ENCODE measurements at regions not wholly inside any gene's neighbourhood (a gene's known extent, or its start where the extent isn't known, plus 50 kb on each side); places are given as distances from the start of the nearest gene placed in this dataset.

DNA sequence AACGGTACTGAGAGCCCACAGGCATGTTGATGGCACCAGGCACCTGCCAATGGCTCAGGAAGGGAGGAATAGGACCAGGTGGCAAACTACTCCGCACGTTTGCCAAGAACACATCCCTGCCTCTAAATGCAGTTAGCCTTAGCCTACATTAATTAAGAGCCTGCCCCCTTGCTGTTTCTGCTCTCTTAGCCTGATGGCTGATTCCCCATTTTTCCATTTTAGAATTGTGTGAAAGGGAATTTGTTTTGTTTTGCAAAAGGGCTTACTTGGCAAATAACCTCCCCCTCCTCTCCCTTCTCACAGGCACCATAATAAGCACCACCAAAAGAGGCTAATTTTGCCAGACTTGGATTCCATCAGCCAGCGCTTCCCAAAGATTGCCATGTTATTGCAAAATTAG, 1203.2 kb downstream of the SORCS3 start:
- Histone ChIP-seq H3K27me3 (no peaks in the 10 kb centered on the region), H3K4me3 (no peak overlapping the region), H3K27ac (no peak overlapping the region), H3K9me3 (ENCODE audit: low read depth) (no peaks in the 10 kb centered on the region), H3K36me3 (no peaks in the 10 kb centered on the region), H3K4me1 (ENCODE audit: low read depth) (no peaks in the 10 kb centered on the region)
- TF ChIP-seq, protein P1, sequence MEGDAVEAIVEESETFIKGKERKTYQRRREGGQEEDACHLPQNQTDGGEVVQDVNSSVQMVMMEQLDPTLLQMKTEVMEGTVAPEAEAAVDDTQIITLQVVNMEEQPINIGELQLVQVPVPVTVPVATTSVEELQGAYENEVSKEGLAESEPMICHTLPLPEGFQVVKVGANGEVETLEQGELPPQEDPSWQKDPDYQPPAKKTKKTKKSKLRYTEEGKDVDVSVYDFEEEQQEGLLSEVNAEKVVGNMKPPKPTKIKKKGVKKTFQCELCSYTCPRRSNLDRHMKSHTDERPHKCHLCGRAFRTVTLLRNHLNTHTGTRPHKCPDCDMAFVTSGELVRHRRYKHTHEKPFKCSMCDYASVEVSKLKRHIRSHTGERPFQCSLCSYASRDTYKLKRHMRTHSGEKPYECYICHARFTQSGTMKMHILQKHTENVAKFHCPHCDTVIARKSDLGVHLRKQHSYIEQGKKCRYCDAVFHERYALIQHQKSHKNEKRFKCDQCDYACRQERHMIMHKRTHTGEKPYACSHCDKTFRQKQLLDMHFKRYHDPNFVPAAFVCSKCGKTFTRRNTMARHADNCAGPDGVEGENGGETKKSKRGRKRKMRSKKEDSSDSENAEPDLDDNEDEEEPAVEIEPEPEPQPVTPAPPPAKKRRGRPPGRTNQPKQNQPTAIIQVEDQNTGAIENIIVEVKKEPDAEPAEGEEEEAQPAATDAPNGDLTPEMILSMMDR (IDR thresholded peaks at IDR 0.05; ENCODE audit: low read depth, low read length) = no peak
- no peak for DNase-seq (ENCODE audit: low read depth in 1 of 2, low spot score in 1 of 2)

DNA sequence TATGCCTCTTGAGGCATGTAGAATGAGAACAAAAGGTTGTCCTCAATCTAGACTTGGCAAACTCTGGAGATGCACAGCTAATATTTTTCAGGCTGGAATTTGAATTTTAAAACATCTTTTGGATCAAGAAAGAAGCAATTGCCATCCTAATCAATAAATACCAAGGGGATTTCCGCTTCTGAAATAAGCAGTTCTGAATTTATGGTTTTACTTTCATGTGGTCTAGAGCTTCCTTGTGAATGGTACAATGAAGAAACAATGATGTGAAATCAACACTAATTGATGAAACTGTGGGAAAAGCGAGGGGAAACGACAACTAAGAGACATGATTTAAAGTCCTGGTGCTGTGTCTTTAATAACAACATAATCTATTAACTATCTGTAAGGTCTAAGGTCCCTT, 1202.7 kb downstream of the SORCS3 start:
- H3K4me1 ChIP-seq (ENCODE audit: low read depth) = no peaks in the 10 kb centered on the region
- H3K27ac ChIP-seq = no peak overlapping the region
- TF ChIP-seq, protein P1 (IDR thresholded peaks at IDR 0.05; ENCODE audit: low read depth, low read length) = no peak
- no peak for DNase-seq (ENCODE audit: low read depth in 1 of 2, low spot score in 1 of 2)
- no peaks in the 10 kb centered on the region for H3K36me3 ChIP-seq
- H3K9me3 ChIP-seq (ENCODE audit: low read depth) = no peaks in the 10 kb centered on the region
- no peak overlapping the region for H3K4me3 ChIP-seq
- H3K27me3 ChIP-seq = no peaks in the 10 kb centered on the region

DNA sequence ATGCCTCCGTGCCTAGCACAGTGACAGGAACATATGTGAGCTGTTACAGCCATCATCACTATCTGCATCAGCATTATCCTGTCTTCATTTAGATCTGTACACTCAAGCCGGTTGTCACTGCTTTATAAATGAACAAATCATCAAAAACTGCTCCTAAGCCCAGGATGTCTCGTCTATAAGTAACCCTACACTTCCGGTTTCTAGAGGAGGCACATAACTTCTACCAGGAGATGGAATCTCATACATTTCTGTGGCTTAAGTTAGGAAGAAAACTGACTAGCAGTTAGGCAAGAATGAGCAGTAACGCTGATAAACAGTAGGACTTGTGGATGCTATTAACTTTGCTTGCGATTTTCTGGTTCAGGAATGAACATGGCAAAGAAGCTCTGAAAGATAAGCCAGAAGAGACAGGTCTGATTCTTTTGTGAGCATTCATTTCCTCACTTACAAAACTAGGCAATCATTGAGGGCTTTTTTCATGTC, 1199.2 kb downstream of the SORCS3 start:
- DNase-seq (ENCODE audit: low read depth in 1 of 2, low spot score in 1 of 2) = peak in 1 of 2 donors; percentile 5
- H3K27me3 ChIP-seq = no peaks in the 10 kb centered on the region
- H3K4me3 ChIP-seq = no peak overlapping the region
- H3K9me3 ChIP-seq (ENCODE audit: low read depth) = no peaks in the 10 kb centered on the region
- TF ChIP-seq, protein P1 (IDR thresholded peaks at IDR 0.05; ENCODE audit: low read depth, low read length) = no peak
- H3K4me1 ChIP-seq (ENCODE audit: low read depth) = peaks cover 11% of the 10 kb centered on the region
- H3K27ac ChIP-seq = no peak overlapping the region
- no peaks in the 10 kb centered on the region for H3K36me3 ChIP-seq

DNA sequence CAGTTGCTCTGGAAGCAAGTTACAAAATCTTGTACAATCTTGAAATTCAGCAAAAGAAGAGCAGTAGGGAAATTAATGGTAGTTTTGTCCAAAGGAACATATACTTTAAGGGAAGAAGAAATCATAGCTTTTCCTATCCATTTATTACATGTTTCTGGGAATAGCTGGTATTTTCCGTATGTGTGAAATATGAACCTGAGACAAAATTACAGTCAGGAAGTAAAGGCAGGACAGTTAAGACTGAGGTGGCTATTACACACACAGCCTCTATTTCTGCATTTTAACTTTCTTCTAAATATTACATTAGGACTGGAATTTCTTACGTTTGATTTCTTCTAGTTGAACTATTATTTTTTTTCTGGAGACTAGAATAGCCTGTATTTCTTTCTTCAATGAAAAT, 1197.3 kb downstream of the SORCS3 start:
- DNase-seq (ENCODE audit: low read depth in 1 of 2, low spot score in 1 of 2) = no peak
- no peaks in the 10 kb centered on the region for H3K27me3 ChIP-seq
- H3K4me3 ChIP-seq = no peak overlapping the region
- peaks cover 11% of the 10 kb centered on the region for H3K4me1 ChIP-seq (ENCODE audit: low read depth)
- TF ChIP-seq, protein P1 (IDR thresholded peaks at IDR 0.05; ENCODE audit: low read depth, low read length) = no peak
- H3K27ac ChIP-seq = no peak overlapping the region
- H3K9me3 ChIP-seq (ENCODE audit: low read depth) = no peaks in the 10 kb centered on the region
- H3K36me3 ChIP-seq = no peaks in the 10 kb centered on the region

DNA sequence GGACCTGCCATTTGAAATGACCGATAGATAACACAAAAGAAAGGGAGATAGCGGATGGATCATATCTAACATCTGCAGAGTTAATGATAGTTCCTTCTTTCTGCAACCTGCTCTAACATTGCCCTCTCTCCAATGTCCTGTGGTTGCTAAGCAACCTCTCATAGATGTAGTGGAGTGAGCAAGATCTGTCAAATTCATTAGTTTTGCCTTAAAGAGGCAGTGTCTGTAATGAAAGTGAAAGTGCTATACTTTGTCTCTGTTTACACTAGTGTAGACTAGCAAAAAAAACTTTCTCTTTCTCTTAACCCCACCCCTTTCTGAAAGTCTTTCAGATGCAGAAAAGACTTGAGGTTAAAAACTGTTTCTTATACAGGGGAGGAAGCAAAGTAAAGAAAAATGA, 1196.9 kb downstream of the SORCS3 start:
- Histone ChIP-seq H3K9me3 (ENCODE audit: low read depth) (no peaks in the 10 kb centered on the region), H3K27ac (no peak overlapping the region), H3K27me3 (no peaks in the 10 kb centered on the region), H3K36me3 (no peaks in the 10 kb centered on the region), H3K4me3 (no peak overlapping the region), H3K4me1 (ENCODE audit: low read depth) (peaks cover 11% of the 10 kb centered on the region)
- TF ChIP-seq, protein P1 (IDR thresholded peaks at IDR 0.05; ENCODE audit: low read depth, low read length) = no peak
- DNase-seq (ENCODE audit: low read depth in 1 of 2, low spot score in 1 of 2) = peak in 1 of 2 donors; percentile 25
